Ascending aorta (tissue), 2 donors: ENCODE measurements at regions not wholly inside any gene's neighbourhood (a gene's known extent, or its start where the extent isn't known, plus 50 kb on each side); places are given as distances from the start of the nearest gene placed in this dataset.
"Not testable (repeated sequence)": the region's sequence is repeated elsewhere in the genome, so short reads cannot be mapped to it uniquely, and the experiment has no call there.

Experiments used
- DNase-seq, 2 donors: peaks; one replicate each; pipeline ENCODE4 v3.0.0-alpha.2; 2019; ENCODE audit warnings: low spot score in 2 of 2
- H3K27ac ChIP-seq, 2 donors: fragments of 200-600 bp; sonication (generic); one replicate each; pipeline ENCODE4 v1.5.1; 2016 to 2017; ENCODE audit warnings: mild to moderate bottlenecking in 1 of 2
- H3K27me3 ChIP-seq: fragments of 200-600 bp; sonication (generic); one replicate; pipeline ENCODE4 v1.5.1; 2017
- H3K36me3 ChIP-seq, 2 donors: fragments of 200-600 bp; sonication (generic); one replicate each; pipeline ENCODE4 v1.5.1; 2016
- H3K4me1 ChIP-seq, 2 donors: fragments of 200-600 bp; sonication (generic); one replicate each; pipeline ENCODE4 v1.5.1; 2016 to 2017; ENCODE audit warnings: mild to moderate bottlenecking in 1 of 2
- H3K4me3 ChIP-seq, 2 donors: fragments of 200-600 bp; sonication (generic); one replicate each; pipeline ENCODE4 v1.5.1; 2016 to 2017; ENCODE audit warnings: mild to moderate bottlenecking in 1 of 2
- H3K9me3 ChIP-seq, 2 donors: fragments of 200-600 bp; sonication (generic); one replicate each; pipeline ENCODE4 v1.5.1; 2016
- CTCF ChIP-seq, 3 experiments: fragments of 200-600 bp in 2 of 3; fragments of 450-650 bp in 1 of 3; sonication (generic) in 2 of 3; IDR thresholded peaks; one replicate each; pipeline ENCODE4 v1.5.1; 2016 to 2019; ENCODE audit warnings: antibody characterized with exemption in 3 of 3, mild to moderate bottlenecking in 1 of 3, moderate library complexity in 1 of 3
- intact Hi-C: fragments of 100-400 bp; cut with DNase I; formaldehyde crosslinking; loops from one replicate; pipeline ENCODE4 v1.15.1; 2023

DNA sequence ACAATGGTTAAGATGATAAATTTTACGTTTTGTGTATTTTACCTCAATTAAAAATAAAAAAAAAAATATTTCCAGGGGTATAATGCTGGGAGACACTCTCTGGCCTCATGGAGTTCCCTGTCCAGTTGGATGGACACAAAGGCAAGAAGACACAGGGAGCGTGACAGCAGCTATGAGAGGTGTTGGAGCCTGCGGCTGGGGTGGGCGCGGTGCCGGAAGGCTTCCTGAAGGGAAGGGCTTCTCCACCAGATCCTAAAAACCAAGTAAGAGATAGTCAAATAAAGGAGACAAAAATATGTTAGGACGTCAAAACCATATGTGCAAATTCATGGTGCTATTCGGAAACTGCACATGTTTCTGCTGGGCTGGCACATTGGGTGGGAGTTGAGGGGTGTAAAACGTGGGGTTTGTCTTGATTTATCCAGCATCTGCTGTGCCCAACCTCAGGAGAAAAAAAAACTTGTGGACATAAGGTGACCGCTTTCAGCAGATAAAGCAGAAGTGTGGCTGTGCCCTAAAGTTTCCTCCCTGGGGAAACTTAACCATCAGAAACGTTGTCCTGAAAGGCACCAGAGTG lies 467.6 kb downstream of the RNF144A start:
- no peak for TF ChIP-seq CTCF (IDR thresholded peaks at IDR 0.05)
- no peaks in the 10 kb centered on the region for H3K4me1 ChIP-seq
- no peaks in the 10 kb centered on the region for H3K9me3 ChIP-seq
- no peak overlapping the region for H3K4me3 ChIP-seq
- intact Hi-C loops, result no loop called here
- DNase-seq, result no peak
- no peaks in the 10 kb centered on the region for H3K27me3 ChIP-seq
- H3K36me3 ChIP-seq, result no peaks in the 10 kb centered on the region
- H3K27ac ChIP-seq, result no peak overlapping the region

GRCh38 chr2:7390311-7390710 lies 473.1 kb downstream of the RNF144A start:
- H3K4me3 ChIP-seq, DNase-seq: not testable (repeated sequence)

DNA sequence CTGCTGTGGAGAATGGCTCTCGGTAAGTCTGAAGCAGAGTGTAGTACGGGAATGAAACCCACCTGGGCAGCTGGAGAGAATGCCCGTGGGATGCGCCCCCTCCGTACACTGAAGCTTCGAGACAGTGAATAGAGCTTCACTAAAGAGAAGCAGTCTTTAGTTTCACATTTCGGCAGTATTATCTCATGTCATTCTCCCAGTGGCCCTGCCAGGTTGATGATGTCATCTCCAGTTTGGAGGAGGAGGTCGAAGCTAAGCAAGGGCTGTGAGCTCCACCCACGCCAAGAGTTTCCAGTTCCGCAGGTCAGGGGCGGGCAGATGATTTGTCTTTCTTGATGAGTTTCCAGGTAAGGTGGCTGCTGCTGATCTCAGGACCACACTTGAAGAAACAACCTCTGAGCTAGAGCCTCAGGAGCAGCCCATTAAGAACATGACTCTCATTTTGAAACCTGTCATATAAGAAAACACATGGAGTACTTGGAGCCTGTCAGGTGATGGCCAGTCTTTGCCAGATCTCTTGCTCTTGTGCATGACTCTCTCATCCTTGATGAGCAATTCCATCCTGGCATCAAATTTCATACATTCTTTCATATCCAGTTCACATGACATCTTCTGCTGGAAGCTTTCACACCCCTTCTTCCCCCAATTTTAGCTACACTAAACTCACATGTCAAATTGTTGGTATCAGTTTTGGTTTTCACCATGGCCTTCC lies 475.0 kb downstream of the RNF144A start:
- no peak overlapping the region for H3K4me3 ChIP-seq
- DNase-seq, result no peak
- H3K9me3 ChIP-seq, result no peaks in the 10 kb centered on the region
- H3K36me3 ChIP-seq, result no peaks in the 10 kb centered on the region
- no peaks in the 10 kb centered on the region for H3K27me3 ChIP-seq
- TF ChIP-seq CTCF (IDR thresholded peaks at IDR 0.05), result no peak
- intact Hi-C loops, result no loop called here
- H3K27ac ChIP-seq, result no peak overlapping the region
- no peaks in the 10 kb centered on the region for H3K4me1 ChIP-seq

More at GRCh38 chr2:7390311-7390710, 473.1 kb downstream of the RNF144A start:
- H3K27me3 ChIP-seq, H3K27ac ChIP-seq, H3K9me3 ChIP-seq, H3K36me3 ChIP-seq, intact Hi-C loops, H3K4me1 ChIP-seq: not testable (repeated sequence)

DNA sequence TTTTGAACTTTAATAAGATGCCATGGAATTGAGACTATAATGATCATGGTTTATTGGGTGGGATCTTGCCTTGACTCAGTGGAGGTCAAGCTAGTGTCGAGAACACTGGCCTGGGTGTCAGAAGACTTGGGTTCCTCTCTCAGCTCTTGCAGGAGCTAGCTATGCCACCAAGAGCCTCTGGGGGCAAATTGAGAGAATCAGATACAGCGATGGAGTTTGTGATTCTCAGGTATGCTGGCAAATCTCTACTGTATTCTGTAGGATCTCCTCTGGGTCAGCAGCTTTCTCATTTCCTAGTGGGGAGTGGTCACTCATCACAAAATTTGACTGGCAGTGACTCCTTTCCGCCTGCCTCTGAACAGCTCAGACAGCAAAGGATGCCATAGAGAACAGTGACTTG lies 477.0 kb downstream of the RNF144A start:
- H3K27me3 ChIP-seq, result no peaks in the 10 kb centered on the region
- intact Hi-C loops, result no loop called here
- no peaks in the 10 kb centered on the region for H3K9me3 ChIP-seq
- H3K4me3 ChIP-seq, result no peak overlapping the region
- DNase-seq, result no peak
- H3K4me1 ChIP-seq, result no peaks in the 10 kb centered on the region
- no peaks in the 10 kb centered on the region for H3K36me3 ChIP-seq
- TF ChIP-seq CTCF (IDR thresholded peaks at IDR 0.05), result no peak
- no peak overlapping the region for H3K27ac ChIP-seq

- no peak overlapping the region for H3K27ac ChIP-seq
- intact Hi-C loops, result no loop called here
- no peaks in the 10 kb centered on the region for H3K4me1 ChIP-seq
- DNase-seq, result no peak
- H3K4me3 ChIP-seq, result no peak overlapping the region
- H3K9me3 ChIP-seq, result no peaks in the 10 kb centered on the region
- no peaks in the 10 kb centered on the region for H3K36me3 ChIP-seq
- H3K27me3 ChIP-seq, result no peaks in the 10 kb centered on the region
- TF ChIP-seq CTCF (IDR thresholded peaks at IDR 0.05), result no peak
Observed at GRCh38 chr2:7400628-7401027, 483.4 kb downstream of the RNF144A start.

GRCh38 chr2:7403092-7403775 lies 486.0 kb downstream of the RNF144A start:
- Histone ChIP-seq H3K4me1 (no peaks in the 10 kb centered on the region), H3K27ac (no peak overlapping the region), H3K9me3 (no peaks in the 10 kb centered on the region), H3K4me3 (no peak overlapping the region), H3K27me3 (no peaks in the 10 kb centered on the region), H3K36me3 (no peaks in the 10 kb centered on the region)
- no peak for TF ChIP-seq CTCF (IDR thresholded peaks at IDR 0.05)
- DNase-seq, result no peak
- intact Hi-C loops, result no loop called here
